HG02885 (cell line): ENCODE measurements at regions not wholly inside any gene's neighbourhood (a gene's known extent, or its start where the extent isn't known, plus 50 kb on each side); places are given as distances from the start of the nearest gene placed in this dataset.
"Not testable (repeated sequence)": the region's sequence is repeated elsewhere in the genome, so short reads cannot be mapped to it uniquely, and the experiment has no call there.

Experiments
- ATAC-seq: cut with Tn5 transposase; IDR thresholded peaks from one replicate; pipeline ENCODE4 v1.9.1; 2021; ENCODE audit warnings: mild to moderate bottlenecking; ENCODE audit not compliant: unreplicated experiment, poor library complexity

GRCh38 chr7:106747301-106747700 is 86.3 kb upstream of the CCDC71L start:
- ATAC-seq: not testable (repeated sequence)

- ATAC-seq: no peak
These were observed 86.8 kb upstream of the CCDC71L start for GRCh38 chr7:106747804-106748203.

GRCh38 chr7:106749165-106749564 is 88.2 kb upstream of the CCDC71L start:
- ATAC-seq: no peak

GRCh38 chr7:106750773-106751172 is 89.8 kb upstream of the CCDC71L start:
- ATAC-seq: no peak

GRCh38 chr7:106752367-106752766 is 91.4 kb upstream of the CCDC71L start:
- no peak for ATAC-seq

- not testable (repeated sequence) for ATAC-seq
These were observed 94.1 kb upstream of the CCDC71L start for GRCh38 chr7:106755024-106755423.

GRCh38 chr7:106755641-106756040 is 94.7 kb upstream of the CCDC71L start:
- ATAC-seq: no peak

- no peak for ATAC-seq
These were observed 95.1 kb upstream of the CCDC71L start for GRCh38 chr7:106756071-106756470.

GRCh38 chr7:106756884-106757283 is 95.9 kb upstream of the CCDC71L start:
- ATAC-seq: no peak

- ATAC-seq: no peak
These were observed 96.9 kb upstream of the CCDC71L start for GRCh38 chr7:106757846-106758245.

- ATAC-seq: not testable (repeated sequence)
These were observed 101.9 kb upstream of the CCDC71L start for GRCh38 chr7:106762845-106763244.

- no peak for ATAC-seq
These were observed 101.4 kb upstream of the PIK3CG start for GRCh38 chr7:106763717-106764116.

GRCh38 chr7:106765727-106766355 is 99.2 kb upstream of the PIK3CG start:
- no peak for ATAC-seq

- no peak for ATAC-seq
These were observed 98.5 kb upstream of the PIK3CG start for GRCh38 chr7:106766551-106766950.

GRCh38 chr7:106767078-106767477 is 98.0 kb upstream of the PIK3CG start:
- ATAC-seq: no peak

- ATAC-seq: peak; percentile 68
These were observed 97.4 kb upstream of the PIK3CG start for GRCh38 chr7:106767498-106768323.

GRCh38 chr7:106768324-106768751 is 96.7 kb upstream of the PIK3CG start:
- peak; percentile 71 for ATAC-seq

GRCh38 chr7:106770191-106770590 is 94.9 kb upstream of the PIK3CG start:
- ATAC-seq: no peak

- no peak for ATAC-seq
These were observed 92.4 kb upstream of the PIK3CG start for GRCh38 chr7:106772655-106773108.

- ATAC-seq: no peak
These were observed 91.9 kb upstream of the PIK3CG start for GRCh38 chr7:106773228-106773627.

GRCh38 chr7:106773721-106774120 is 91.4 kb upstream of the PIK3CG start:
- no peak for ATAC-seq
